ENCODE measurements at regions not wholly inside any gene's neighbourhood (a gene's known extent, or its start where the extent isn't known, plus 50 kb on each side); places are given as distances from the start of the nearest gene placed in this dataset.

DNA sequence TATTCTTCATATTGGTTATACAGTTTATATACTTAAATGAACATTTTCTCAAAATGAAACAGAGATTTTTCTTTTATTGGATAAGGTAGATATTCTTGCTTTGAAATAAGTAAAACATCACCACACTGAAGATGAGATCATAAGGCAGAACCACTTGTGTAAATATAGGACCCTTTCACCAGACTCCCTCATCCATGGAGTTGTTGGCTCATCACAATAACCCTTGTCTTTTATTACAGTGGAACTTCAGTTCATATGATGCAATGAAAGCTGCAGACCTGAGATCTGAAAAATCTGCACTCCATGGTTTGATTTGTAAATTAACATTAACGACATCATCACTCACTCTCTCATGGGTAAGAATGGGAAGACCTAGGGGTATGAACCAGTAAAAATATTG lies 51.9 kb upstream of the DBX2 start:
- no peak for DNase-seq

DNA sequence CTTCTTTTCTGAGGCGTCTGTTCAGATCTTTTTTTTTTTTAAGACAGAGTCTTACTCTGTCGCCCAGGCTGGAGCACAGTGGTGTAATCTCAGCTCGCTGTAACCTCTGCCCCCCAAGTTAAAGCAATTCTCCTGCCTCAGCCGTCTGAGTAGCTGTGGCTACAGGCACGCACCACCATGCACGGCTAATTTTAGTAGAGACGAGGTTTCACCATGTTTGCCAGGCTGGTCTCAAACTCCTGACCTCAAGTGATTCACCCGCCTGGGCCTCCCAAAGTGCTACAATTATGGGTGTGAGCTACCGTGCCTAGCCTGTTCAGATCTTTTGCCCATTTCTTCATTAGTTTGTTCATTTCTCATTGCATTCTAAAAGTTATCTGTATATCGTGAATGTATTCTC lies 55.1 kb upstream of the DBX2 start:
- no peak for DNase-seq

DNA sequence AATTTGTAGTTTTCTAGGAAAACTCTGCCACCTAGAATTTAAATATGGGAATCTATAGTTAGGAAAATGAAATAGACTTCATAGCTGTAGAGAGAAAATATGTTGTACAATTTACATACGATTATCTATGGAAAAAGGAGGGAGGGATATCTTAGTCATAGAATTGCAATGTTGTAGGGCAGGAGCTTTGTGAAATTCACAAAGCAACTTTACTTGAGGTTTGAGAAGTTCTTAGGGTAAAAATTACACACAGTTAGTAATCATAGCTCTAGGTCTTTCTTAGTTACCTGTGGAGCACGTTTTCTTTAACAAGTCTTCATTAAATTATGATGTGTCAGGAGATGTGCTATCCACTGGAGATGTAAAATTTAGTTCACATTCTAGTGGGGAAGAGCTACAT lies 61.4 kb upstream of the DBX2 start:
- DNase-seq: no peak

DNA sequence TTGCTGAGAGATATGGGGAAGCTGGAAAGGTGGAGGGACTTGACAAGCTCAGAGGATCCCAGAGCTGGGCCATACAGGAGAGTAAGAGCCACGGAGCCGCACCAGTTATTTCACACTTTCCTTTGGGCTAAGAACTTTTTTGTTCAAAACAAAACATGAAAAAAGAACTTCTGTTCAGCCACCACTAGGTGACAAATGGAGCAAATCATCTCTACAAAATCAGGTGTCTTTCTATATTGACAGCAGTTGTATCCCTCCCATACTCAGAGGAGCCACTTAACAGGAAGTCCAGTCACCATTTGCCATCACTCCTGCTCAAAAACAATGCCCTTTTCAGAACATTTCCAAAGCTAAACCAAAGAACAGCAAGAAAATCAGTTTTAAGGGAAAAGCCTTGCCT lies 70.3 kb upstream of the DBX2 start:
- DNase-seq: no peak

DNA sequence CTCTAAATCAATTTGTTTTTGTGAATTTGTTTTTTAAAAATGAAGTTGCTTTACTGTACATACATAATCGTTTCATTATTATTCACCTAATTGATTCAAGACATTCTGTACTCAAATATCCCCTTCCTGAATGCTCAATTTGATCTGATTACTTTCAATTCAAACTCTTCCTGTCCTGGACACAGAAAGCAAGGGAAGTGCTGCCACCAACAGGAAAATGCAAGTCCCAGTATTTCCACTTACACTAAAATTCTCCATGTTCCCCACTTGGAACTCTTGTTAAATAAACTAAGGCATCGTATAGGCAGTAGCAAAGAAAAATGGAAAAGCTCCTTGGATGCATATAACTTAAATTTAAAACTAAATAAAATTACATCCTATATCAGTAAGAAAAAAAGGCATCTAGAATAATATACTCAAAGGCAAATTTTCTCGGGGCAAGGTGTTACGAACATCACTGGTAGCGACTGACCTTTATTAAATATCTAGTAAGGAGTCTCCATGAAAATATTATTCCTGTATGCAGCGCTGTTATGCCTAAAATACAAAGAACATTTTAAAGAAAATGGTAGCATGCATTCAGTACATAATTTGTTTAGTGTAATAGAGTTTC lies 72.0 kb upstream of the DBX2 start:
- no peak for DNase-seq

DNA sequence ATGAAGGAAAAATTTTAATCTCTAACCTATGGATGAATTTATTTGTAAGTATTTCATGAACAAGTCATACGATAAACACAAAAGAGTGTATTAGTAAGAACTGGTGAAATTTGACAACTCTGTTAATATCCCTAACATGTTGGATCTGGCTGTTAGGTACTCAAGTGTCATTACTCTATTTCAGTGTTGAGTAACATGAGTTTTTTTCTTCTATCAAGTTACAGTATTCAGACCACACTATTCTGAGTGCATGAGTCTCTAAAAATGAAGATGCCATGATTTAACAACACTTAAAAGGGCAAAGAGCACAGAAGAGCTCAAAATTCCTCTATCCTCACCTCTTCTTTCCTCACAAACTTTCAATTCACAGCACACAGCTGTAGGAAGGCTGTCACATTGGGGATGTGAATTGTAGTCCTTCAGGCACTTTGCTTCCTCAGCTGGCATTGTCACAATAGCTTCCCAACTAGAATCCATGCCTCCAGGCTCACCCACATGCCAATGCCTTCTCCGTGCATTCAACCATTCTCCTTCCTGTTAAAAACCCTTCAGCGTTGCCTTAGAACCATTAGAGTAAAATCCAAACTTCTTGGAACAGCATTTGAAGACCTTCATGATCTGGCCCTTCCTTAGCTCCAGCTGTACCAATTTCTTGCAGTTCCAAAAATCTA lies 73.7 kb upstream of the DBX2 start:
- DNase-seq: no peak

DNA sequence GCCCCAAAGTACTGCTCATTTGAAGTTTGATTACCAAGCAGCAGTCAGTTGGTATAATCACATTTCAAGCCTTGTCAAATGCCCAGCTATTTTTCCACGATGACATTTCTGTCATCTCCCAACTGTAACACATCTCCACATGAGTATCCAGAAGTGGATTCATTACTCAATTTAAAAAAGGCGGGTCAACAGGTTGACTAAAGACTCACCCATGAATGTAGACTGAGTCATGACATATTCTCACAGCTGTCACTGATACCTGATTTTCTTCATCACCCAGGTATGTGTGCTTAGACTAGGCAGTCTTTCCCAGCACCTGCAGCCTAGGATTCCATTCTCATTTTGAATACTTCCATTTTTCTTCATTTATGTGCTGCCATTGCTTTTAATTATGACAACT lies 75.1 kb upstream of the DBX2 start:
- DNase-seq: no peak

DNA sequence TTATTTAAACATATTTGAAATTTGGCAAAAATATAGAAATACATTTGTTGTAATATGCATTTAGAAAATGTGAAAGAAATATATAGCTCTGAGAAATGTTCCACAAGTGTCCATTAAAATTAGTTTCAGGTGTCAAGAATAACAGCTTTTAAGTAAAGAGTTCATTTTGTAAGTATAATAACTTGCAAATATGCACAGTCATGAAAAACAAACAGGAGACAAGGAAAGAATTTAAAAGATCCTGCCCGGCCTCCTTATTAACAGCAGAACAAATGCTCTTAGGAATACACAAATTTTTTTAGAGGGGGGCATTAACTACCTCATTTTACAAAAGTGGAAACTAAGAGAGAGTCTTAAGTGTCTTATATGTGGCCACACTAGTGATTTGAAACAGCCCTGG lies 77.7 kb upstream of the DBX2 start:
- no peak for DNase-seq

DNA sequence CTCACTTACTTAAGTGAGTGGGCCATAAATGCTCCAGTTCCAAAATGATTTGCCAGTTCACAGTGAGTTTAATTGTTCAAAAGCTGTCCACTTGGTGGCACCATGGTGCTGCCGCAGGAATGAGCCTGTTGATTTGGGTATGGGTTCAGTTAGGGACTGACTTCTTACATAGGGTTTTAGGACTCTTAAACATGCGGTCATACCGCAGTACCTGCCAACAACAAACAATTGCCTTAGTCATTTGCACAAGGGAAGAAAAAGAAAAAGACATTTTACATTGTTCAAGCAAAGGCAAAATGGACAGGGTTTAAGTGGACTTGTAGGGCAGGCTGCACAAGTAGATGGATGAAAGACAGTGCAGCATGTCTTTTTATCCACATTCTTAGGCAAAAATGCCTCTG lies 80.0 kb upstream of the DBX2 start:
- DNase-seq: peak; percentile 66

DNA sequence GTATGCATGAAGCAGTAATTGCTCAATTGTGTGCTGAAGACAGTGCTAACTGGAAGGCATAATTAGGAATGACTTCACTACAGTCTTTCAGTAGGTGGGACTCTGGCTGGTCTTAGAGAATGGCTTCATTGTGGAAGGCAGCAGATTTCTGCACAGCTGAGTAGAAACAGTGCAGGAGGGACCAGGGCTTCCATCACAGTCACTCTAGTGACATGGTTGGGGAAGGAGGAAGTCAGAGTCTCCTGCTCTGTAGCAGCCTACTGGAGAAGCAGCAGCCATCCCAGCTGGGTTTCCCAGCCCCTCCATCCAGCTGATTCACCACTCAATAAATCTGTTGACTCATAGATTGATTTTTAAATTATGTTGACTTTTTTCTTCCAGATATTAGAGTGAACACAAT lies 80.6 kb upstream of the DBX2 start:
- DNase-seq: no peak

DNA sequence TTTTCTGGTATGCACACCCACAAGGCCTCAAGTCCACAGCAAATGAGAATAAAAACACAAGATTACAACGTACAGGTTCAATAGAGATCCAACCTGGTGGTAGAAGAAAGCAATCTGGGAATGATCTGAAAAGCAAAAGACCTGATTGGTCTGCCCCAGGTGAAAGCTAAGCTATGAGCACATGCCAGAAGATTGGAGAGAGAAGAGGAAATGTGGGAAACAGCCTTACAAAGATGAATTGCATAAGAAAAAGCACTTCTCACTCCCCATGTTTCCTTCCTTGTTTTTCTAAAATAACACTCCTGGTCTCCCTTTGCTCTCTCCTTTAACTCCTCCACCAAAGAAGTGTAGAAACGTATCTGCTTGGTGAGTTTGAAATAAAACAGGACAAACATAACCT lies 77.3 kb upstream of the ANO6 start:
- no peak for DNase-seq

DNA sequence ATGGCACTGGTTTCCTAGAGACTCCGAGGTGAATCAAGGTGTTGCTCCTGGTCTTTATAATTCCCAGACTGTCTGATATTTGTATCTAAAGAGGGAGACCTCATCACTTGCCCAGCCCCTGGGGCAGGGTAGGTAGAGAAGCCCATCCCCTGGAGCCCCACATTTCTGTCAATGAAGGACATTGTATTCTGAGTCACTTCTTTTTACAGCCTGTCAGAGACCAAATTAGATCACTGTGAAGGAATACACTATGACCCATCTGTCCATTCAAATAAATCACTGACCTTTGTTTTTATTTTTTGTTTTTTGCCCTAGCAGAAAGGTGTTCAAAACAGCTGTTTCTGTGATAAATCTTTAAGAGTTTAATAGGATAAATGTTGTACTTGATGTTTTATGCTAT lies 67.9 kb upstream of the ANO6 start:
- DNase-seq: no peak

DNA sequence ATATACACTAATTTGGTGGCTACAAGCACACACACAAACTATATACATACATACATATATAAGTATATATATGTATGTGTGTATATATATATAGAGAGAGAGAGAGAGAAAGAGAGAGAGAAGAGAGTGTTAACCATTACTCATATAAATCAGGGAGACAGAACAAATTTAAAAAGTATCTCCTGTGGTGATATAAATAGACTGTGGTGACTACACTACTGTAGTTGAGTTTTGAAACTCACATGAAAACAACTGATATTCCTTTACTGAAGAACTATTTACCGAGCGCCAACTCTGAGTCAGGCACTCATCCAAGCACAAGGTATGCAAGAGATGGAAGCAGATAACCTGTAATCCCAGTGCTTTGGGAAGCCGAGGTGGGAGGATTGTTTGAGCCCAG lies 67.3 kb upstream of the ANO6 start:
- no peak for DNase-seq

DNA sequence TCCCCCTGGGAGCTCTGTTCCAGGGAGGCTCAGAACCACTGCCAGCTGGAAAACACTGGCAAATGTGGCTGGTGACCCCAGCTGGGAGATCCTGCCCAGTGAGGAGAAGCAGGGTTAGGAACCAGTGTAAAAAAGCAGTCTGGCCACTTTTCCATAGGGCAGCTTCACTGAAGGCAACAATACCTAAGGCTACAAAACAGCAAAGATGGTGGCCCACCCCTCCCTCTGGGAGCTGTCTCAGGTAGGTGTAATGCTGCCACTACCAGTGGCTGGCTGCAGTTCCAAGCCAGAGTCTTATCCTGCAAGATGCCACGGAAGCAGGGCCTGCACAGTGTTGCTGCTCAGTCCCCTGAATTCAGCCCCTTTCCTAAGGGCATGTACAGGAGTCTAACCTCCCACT lies 50.6 kb upstream of the ANO6 start:
- DNase-seq: no peak

DNA sequence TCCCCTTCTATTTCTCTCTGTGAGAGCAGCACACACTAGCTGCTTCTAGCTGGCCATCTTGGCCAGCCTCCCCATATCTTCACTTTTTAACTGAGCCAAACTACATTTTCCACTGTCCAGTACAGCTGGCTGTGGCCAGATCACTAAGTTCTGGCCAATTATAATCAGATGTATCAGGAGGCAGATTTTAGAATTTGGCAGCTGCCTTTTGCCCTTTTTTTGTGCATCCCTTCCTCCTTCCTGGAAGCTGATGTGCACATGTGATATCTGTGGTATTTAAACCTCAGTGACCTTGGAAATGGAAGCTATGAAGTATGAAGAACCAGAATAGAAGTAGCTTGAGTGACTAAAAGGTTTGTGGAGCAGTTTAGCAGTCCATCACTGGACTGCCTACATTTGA lies 49.8 kb upstream of the ANO6 start:
- DNase-seq: no peak

All from activated CD4-positive, alpha-beta T cell treated with anti-CD3 and anti-CD28 coated beads, Interleukin-2, Interleukin-6, amounts not matched to agents 100 ng/mL and 50 ng/mL, durations not matched to agents 16 hours and 8 hours (primary cell).